ENCODE measurements at regions not wholly inside any gene's neighbourhood (a gene's known extent, or its start where the extent isn't known, plus 50 kb on each side); places are given as distances from the start of the nearest gene placed in this dataset.
"Not testable (repeated sequence)": the region's sequence is repeated elsewhere in the genome, so short reads cannot be mapped to it uniquely, and the experiment has no call there.

GRCh38 chr12:90211017-90211416 lies 502.4 kb upstream of the ATP2B1 start:
- DNase-seq (ENCODE audit: low read depth, low spot score), result no peak

- DNase-seq (ENCODE audit: low read depth, low spot score), result no peak
Observed at GRCh38 chr12:90209029-90209428, 500.4 kb upstream of the ATP2B1 start.

- DNase-seq (ENCODE audit: low read depth, low spot score), result not testable (repeated sequence)
Observed at GRCh38 chr12:90208379-90208778, 499.7 kb upstream of the ATP2B1 start.

GRCh38 chr12:90207799-90208198 lies 499.2 kb upstream of the ATP2B1 start:
- no peak for DNase-seq (ENCODE audit: low read depth, low spot score)

GRCh38 chr12:90205165-90205564 lies 496.5 kb upstream of the ATP2B1 start:
- no peak for DNase-seq (ENCODE audit: low read depth, low spot score)

GRCh38 chr12:90203556-90203955 lies 494.9 kb upstream of the ATP2B1 start:
- no peak for DNase-seq (ENCODE audit: low read depth, low spot score)

- DNase-seq (ENCODE audit: low read depth, low spot score), result no peak
Observed at GRCh38 chr12:90199006-90199405, 490.4 kb upstream of the ATP2B1 start.

- no peak for DNase-seq (ENCODE audit: low read depth, low spot score)
Observed at GRCh38 chr12:90193500-90193899, 484.9 kb upstream of the ATP2B1 start.

GRCh38 chr12:90188857-90189256 lies 480.2 kb upstream of the ATP2B1 start:
- no peak for DNase-seq (ENCODE audit: low read depth, low spot score)

- DNase-seq (ENCODE audit: low read depth, low spot score), result no peak
Observed at GRCh38 chr12:90183201-90183600, 474.6 kb upstream of the ATP2B1 start.

GRCh38 chr12:90181216-90181615 lies 472.6 kb upstream of the ATP2B1 start:
- no peak for DNase-seq (ENCODE audit: low read depth, low spot score)

- no peak for DNase-seq (ENCODE audit: low read depth, low spot score)
Observed at GRCh38 chr12:90174956-90175355, 466.3 kb upstream of the ATP2B1 start.

- no peak for DNase-seq (ENCODE audit: low read depth, low spot score)
Observed at GRCh38 chr12:90174198-90174510, 465.5 kb upstream of the ATP2B1 start.

GRCh38 chr12:90173499-90174197 lies 465.0 kb upstream of the ATP2B1 start:
- DNase-seq (ENCODE audit: low read depth, low spot score), result no peak

- no peak for DNase-seq (ENCODE audit: low read depth, low spot score)
Observed at GRCh38 chr12:90172524-90172923, 463.9 kb upstream of the ATP2B1 start.

- no peak for DNase-seq (ENCODE audit: low read depth, low spot score)
Observed at GRCh38 chr12:90170740-90171139, 462.1 kb upstream of the ATP2B1 start.

GRCh38 chr12:90167518-90168208 lies 459.0 kb upstream of the ATP2B1 start:
- DNase-seq (ENCODE audit: low read depth, low spot score), result no peak

- DNase-seq (ENCODE audit: low read depth, low spot score), result no peak
Observed at GRCh38 chr12:90166671-90167070, 458.0 kb upstream of the ATP2B1 start.

- no peak for DNase-seq (ENCODE audit: low read depth, low spot score)
Observed at GRCh38 chr12:90166012-90166411, 457.4 kb upstream of the ATP2B1 start.

- no peak for DNase-seq (ENCODE audit: low read depth, low spot score)
Observed at GRCh38 chr12:90163975-90164374, 455.3 kb upstream of the ATP2B1 start.

GRCh38 chr12:90153827-90154226 lies 445.2 kb upstream of the ATP2B1 start:
- DNase-seq (ENCODE audit: low read depth, low spot score), result no peak

GRCh38 chr12:90152897-90153624 lies 444.4 kb upstream of the ATP2B1 start:
- peak; percentile 33 for DNase-seq (ENCODE audit: low read depth, low spot score)

- no peak for DNase-seq (ENCODE audit: low read depth, low spot score)
Observed at GRCh38 chr12:90151491-90152015, 442.9 kb upstream of the ATP2B1 start.
